ENCODE measurements at regions not wholly inside any gene's neighbourhood (a gene's known extent, or its start where the extent isn't known, plus 50 kb on each side); places are given as distances from the start of the nearest gene placed in this dataset.
"Not testable (repeated sequence)": the region's sequence is repeated elsewhere in the genome, so short reads cannot be mapped to it uniquely, and the experiment has no call there.

DNA sequence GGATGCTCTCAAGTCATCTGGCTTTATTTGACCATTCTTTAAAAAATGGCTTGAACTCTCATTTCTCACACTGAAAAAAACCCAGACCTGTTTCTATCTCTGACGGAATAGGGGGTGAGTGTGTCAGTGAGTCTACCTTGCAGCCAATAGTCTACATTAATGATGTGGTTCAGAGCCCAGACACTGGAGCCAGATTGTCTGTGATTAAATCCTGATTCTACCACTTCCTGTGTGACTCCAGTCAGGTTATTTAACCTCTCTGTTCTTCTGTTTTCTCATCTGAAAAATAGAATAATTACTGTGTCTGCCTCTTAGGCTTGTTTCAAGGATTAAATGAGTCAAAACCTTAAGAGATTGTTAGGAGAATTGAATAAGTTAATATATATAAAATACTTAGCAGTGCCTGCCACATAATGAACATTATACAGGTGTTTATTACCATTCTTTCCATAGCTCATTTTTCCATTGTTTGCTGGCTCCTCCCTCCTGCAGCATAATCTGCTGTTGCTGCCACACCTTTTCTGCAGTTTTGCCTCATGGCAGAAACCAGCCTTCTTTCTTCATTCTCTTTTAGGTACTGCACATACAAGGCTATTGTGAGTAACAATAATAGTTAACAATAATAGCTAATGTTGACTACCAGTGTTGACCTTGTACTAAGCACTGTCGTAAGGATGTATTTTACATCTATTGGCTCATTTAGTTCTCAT, 157.6 kb upstream of the IVNS1ABP start:
- DNase-seq (ENCODE audit: low spot score), result peak; percentile 13
- no peak for FAIRE-seq

DNA sequence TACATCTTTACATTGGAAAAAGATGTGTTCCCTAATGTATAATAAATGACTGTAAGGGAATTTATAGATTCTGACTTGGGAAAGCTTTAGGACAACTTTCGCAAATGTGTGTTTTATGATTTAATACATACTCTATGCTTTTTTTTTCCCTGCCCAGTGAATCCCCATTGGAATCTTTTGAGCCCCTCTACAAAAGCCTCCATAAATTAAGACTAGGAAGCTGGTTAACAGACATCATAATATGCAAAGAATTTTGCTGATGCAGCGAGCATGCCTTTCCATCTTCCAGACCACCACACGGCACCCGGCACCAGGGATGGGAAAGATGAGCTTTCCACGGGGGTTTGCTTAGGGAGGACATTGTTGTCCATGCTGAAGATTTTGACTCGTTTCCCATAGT, 156.1 kb upstream of the IVNS1ABP start:
- no peak for FAIRE-seq
- no peak for DNase-seq (ENCODE audit: low spot score)

DNA sequence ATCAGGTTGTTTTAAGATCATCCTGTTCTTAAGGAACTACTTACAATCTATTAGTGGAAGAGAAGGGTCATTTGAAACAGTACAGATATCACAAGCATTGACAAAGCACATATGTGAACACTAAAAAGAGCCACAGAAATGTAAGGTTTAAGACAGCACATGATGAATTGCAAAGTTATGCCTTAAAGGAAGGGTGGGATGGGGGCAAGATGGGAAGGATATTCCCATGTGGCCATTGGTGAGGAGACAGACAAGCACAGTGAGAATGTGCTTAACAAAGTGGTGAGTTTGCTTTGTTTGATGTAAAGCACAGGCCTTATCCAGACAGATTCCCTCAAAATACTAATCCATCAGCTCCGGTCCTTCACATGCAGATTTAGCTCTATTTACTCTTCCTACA, 151.6 kb upstream of the IVNS1ABP start:
- DNase-seq (ENCODE audit: low spot score) (no peak), FAIRE-seq (no peak)

DNA sequence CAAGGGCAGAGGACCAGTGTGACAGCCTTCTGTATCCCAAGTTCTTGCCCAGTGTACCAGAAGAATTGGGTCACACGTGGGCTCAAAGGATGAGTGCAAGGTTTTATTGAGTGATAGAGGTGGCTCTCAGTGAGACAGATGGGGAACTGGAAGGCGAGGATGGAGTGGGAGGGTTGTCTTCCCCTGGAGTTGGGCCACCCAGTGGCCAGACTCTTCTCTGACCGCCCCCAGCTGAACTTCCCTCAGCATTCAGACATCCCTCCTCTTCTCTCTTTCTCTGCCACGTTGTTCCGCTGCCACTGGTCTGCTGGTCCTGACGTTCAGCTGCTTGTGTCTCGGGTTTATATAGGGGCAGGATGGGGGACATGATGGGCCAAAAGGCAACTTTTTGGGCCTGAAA, 150.1 kb upstream of the IVNS1ABP start:
- no peak for FAIRE-seq
- no peak for DNase-seq (ENCODE audit: low spot score)

DNA sequence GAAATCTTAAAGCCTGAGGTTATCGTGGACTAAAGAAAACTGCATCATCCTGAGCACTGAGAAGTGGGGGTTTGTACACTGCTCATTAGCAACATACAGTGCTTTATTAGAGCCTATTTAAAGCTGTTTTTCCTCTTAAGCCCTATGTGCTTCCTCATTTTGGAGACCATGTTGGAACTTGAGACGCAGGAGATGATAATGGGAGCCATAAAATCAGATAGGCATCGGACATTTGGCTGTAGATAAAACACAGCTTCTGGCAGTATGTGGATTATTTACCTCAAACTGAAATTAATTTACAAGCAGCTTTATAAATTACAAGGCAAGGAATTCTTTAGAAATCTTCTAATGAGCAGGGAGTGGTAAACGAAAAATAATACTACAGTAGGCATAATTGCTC, 147.7 kb upstream of the IVNS1ABP start:
- DNase-seq (ENCODE audit: low spot score) (no peak), FAIRE-seq (no peak)

DNA sequence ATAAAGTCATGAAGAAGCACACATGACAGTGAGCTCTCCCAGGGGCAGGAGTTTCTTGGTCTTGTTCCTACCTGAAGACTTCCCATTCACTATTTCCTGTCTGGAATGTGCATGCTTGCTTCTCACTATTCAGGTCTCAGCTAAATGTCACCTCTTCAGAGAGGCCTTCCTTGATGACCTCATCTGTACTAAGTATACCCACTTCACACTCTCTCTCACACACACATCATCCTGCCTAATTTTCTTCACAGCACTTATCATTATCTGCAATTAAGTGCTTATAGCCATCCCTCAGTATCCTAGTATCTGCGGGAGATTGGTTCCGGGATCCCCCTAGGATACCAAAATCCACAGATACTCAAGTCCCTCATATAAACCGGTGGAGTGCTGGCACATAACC, 146.4 kb upstream of the IVNS1ABP start:
- DNase-seq (ENCODE audit: low spot score) (no peak), FAIRE-seq (no peak)

DNA sequence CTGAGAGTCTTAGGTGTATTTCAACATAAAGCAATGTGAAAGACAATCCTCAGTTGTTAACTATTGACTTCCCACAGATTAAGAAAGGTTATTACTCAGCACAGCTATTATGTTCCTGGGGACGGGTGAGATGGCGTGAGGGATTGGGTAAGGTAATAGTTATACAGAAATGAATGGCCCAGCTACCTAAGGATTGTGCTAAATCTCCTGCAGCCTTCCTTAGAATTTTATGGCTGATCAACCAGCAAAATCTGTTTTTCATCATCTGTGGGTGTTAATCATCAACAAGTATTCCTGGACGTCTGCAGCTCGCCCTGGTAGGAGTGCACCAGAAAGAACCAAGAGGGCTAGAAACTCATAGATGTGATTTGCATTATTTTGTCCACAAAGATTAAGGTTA, 146.0 kb upstream of the IVNS1ABP start:
- DNase-seq (ENCODE audit: low spot score) (peak; percentile 68), FAIRE-seq (peak; percentile 91)

DNA sequence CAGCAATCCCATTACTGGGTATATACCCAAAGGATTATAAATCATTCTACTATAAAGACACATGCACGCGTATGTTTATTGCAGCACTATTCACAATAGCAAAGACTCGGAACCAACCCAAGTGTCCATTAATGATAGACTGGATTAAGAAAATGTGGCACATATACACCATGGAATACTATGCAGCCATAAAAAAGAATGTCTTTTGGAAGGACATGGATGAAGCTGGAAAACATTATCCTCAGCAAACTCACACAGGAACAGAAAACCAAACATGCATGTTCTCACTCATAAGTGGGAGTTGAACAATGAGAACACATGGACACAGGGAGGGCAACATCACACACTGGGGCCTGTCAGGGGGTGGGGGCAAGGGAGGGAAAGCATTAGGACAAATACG, 143.7 kb upstream of the IVNS1ABP start:
- not testable (repeated sequence) for FAIRE-seq; DNase-seq (ENCODE audit: low spot score)

DNA sequence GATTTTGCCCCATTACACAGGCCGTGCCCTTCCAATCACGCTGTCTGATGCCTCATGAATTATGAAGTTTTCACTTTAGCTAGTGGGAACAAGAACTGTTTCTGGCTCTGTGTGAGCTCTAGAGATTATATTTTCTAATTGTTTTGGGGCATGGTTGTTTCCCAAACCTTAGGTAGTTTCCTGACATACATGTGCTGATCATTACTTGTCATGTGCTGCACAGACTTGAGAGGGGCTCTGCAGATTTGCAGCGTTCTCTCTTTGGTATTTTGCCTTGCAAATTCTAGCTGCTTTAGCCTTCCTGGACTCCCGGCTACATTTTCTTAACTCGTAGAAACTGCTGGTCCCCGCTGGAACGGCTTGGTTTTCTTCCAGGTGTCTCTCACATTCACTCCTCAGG, 142.1 kb upstream of the IVNS1ABP start:
- DNase-seq (ENCODE audit: low spot score), result no peak

DNA sequence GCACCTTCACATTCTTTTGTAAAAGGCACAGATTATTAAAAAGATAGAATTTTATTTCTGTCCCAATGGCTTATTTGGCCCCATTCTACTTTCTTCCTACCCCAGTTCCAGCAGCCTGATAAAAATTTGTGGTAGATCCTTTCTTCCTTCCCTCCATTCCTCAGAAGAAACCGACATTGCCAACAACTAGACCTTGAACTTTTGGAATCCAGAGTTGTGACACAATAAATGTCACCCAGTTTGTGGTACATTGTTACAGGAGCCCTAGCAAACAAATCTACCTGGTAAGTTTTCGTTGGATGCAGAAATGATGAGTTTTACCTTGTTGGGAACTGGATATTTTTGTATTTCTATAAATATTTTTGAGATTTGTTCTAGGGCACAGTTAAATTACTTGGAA, 141.6 kb upstream of the IVNS1ABP start:
- FAIRE-seq (no peak), DNase-seq (ENCODE audit: low spot score) (no peak)

More for the DNA sequence above, 142.1 kb upstream of the IVNS1ABP start:
- no peak for FAIRE-seq

DNA sequence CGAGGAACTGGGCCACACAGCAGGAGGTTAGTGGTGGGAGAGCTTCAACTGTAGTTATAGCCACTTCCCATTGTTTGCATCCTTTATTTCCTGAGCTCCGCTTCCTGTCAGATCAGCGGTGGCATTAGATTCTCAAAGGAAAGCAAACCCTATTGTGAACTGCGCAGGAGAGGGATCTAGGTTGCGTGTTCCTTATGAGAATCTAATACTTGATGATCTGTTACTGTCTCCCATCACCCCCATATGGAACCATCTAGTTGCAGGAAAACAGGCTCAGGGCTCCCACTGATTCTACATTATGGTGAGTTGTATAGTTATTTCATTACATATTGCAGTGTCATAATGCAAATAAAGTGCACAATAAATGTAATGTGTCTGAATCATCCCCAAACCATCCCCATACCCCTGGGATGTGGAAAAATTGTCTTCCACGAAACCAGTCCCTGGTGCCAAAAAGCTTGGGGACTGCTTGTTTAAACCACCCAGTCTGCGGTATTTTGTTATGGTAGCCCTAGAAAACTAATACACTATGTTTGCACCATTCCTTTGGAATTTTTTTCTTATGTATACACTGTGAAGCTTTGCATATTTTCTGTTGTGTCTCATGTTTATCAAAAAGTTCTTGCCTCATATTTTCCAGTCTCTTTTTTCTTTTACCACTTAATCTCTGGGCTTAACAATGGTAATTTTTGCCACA, 136.6 kb upstream of the IVNS1ABP start:
- FAIRE-seq, result no peak
- DNase-seq (ENCODE audit: low spot score), result no peak

DNA sequence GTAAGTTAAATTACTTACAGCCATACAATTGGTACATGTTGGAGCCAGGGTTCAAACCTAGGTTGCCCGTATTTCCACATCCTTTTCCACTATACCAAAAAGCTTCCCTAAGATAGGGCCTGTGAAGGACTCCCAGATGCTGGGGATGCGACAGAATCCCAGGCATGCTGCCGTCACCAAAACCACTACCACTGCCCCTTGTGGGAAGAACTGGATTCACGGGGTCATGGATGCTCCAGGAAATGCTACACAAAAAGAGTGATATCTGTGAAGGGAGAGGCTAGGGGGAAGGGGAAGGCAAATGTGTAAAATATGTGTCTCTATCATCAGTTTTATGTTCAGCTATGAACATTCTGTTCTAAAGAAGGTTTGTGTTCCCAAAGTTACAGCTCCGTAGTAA, 133.9 kb upstream of the IVNS1ABP start:
- FAIRE-seq, result no peak
- no peak for DNase-seq (ENCODE audit: low spot score)

DNA sequence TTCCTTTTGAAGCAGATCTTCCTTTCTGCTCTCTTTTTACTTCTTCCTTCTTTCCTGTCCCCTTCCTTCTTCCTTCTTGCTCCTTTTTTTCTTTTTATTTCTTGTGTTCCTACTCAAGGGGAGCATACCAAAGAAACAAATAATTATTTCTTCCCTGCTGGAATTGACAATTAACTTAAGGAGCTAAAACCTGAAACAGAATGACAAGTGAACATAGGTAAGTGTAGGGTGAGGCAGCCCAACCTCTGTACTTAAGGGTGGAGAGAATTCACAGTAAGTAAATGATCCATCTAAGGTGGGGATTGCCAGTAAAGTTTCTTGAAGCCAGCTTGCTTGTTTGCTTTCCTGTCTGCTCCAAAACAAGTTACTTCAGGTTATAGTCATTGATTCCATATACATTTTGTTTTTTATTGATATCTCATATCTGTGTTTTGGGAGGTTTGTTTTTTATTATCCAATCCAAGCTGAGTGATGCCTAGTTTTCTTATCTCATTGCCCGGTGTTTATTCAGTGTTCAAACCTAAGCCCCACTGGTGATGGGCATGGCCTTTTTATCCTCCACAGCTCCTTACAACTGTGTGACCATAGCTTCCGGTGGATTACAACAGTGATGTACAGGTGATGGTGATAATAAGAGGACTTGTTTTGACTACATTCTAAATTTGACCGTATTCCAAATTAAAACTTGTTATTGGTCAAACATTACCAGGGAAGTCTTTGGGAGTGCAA, 133.2 kb upstream of the IVNS1ABP start:
- no peak for FAIRE-seq
- no peak for DNase-seq (ENCODE audit: low spot score)

DNA sequence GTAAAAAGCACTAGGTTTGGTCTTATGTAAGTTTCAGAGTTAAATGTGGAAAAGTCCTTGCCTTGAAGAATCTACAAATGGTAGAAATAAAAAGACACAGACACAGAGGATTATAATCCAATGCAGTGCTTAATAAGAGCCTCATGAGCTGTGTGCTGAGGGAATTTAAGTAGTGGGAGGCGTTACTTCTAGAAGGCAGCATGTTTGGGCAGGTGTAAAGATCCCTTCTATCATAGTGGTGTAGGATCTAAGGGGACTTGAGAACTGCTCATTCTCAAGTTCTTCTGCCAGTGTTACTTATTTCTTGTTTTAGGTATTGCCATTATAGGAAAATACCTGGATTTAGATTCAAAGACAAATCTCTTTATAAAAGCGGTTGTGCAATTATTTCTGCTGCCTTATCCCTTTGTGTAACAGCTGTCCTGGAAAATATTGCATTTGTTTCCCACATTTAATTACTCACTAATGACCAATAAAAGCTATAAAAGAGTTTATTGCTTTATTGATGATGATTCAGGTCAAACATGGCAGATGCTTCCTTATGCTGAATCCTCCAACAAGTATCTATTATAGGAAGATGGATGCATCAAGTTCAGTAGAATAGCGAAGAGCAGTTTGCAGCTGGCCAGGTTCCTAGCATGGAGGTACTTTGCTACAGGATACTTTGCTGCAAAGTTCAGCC, 132.5 kb upstream of the IVNS1ABP start:
- DNase-seq (ENCODE audit: low spot score), result no peak
- no peak for FAIRE-seq

DNA sequence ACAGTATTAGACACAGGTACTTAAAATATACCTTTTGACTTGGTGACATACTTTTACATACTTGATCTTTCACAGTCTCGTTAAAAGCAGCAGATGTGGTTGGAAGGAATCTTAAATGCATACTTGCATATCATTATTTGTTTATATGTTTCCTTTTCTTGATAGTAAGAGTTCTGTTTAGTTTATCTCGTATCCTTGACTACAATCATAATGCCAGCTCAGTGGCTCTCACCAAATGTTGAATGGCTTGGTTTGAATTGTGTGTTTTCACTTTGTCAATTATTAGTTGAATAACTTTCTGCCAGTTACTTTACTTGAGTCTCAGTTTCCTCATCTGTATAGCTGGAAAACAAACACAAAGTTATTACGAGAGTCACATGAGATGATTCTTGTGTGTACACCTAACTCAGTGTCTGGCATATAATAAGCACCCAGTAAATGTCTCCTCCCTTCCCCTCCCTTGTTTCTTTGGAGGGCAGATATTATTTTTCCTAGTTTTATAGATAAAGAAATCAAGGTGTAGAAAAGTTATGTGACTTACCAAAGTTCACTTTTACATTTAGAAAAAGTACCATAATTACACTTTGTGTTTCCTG, 131.6 kb upstream of the IVNS1ABP start:
- FAIRE-seq (no peak), DNase-seq (ENCODE audit: low spot score) (no peak)

DNA sequence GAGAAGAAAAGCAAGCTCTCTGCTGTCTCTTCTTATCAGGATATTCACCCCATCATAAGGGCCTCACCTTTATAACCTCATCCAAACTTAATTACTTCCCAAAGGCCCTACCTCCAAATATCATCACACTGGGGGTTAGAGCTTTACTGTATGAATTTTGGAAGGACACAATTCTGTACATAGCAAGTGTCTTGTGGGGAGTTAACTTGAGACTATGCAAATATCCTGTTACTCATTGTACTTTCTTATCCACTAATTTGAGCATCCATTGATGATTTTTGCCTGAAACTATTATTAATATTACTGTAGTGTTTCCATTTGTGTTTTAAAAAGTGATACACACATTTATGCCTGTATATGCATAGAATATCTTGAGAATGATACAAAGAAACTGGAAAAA, 129.1 kb upstream of the IVNS1ABP start:
- DNase-seq (ENCODE audit: low spot score), result no peak
- no peak for FAIRE-seq

DNA sequence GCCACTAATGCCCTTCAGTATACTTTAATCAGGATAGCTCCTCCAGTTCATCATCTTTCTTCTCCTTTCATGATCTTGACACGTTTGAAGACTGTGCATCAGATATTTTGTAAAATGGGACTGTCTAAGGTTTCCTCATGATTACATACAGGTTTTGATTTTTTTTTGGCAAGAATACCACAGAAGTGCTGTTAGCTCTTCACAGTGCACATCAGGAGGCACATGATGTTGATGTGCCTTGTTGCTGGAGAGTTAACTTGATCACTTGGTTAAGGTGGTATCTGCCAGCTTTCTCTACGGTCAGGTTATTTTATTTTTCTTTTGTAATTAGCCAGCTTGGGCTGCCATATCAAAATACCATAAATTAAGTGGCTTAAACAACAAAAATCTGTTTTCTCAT, 128.6 kb upstream of the IVNS1ABP start:
- DNase-seq (ENCODE audit: low spot score), result no peak
- FAIRE-seq, result no peak

DNA sequence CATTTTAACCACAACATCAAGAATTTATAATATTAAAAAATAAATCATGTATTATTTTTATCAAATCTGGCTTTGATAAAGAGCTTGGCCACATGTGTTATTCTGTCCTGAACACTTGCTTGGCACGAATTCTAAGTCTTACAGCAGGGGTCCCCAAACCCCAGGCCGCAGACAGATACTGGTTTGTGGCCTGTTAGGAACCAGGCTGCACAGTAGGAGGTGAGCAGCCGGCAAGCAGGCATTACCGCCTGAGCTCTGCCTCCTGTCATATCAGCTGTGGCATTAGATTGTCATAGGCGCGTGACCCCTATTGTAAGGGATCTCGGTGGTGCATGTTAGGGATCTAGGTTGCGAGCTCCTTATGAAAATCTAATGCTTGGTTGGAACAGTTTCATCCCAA, 127.6 kb upstream of the IVNS1ABP start:
- DNase-seq (ENCODE audit: low spot score) (no peak), FAIRE-seq (no peak)

DNA sequence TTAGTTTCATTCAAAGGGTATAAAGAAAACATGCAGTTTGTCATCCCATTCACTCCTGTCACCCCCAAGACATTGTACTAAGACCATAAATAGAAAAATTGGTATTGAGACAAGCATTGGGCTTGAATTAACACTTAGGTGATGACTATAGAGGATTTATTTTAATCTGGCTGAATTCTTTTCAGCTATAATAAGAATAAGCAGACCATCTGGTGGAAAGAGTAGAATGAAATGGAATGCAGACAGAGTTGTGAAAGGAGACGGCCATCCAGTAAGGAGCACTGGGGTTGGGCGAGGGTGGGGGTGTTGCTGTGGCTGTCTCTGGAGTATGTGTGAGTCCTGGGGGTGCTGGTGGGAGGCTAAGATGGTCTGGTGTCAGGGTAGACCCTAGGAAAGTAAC, 125.0 kb upstream of the IVNS1ABP start:
- FAIRE-seq, result no peak
- DNase-seq (ENCODE audit: low spot score), result no peak

DNA sequence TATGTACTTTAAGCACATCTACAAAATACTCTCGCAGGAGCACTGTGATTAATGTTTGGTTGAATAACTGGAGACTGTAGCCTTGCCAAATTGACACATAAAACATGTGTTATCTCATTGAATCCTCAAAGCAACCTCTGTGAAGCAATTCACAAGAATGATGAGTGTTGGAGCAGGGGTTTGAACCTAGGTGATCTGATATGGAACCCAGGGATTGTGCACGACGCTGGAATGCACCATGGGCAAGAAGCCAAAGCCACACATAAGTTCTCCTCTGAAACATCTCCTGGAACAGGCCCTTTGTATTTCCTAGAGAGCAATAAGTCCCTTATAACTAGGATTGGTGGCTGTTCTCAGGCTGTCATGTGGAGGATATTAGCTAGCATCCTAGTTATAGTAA, 124.6 kb upstream of the IVNS1ABP start:
- FAIRE-seq (peak; percentile 94), DNase-seq (ENCODE audit: low spot score) (peak; percentile 93)

DNA sequence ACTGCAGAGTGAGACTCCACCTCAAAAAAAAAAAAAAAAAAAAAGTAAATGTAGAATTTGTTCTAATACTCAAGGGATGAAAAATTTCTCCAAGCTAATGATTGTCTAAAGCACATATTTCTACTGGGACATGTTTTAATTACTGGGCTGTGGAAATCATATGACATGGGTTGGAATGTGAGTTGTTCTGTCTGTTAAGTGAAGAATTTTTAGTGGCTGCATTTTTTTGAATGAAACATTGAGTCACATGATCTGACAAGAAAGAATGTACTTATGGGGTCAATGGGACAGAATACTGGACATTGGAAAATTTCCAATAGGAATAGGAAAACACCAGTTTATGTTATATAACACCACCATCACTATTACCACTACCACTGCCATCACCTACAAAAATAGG, 123.8 kb upstream of the IVNS1ABP start:
- FAIRE-seq, result peak; percentile 84
- peak; percentile 82 for DNase-seq (ENCODE audit: low spot score)
